Stimulated activated CD4-positive, alpha-beta T cell treated with anti-CD3 and anti-CD28 coated beads, TNF-alpha, amount 100 ng/mL, for 4 hours (primary cell): ENCODE measurements at regions not wholly inside any gene's neighbourhood (a gene's known extent, or its start where the extent isn't known, plus 50 kb on each side); places are given as distances from the start of the nearest gene placed in this dataset.

ENCODE experiments used
- DNase-seq, 3 experiments: peaks; one replicate each; pipeline ENCODE4 v3.0.0-alpha.2; 2020; ENCODE audit warnings: low read depth in 3 of 3

DNA sequence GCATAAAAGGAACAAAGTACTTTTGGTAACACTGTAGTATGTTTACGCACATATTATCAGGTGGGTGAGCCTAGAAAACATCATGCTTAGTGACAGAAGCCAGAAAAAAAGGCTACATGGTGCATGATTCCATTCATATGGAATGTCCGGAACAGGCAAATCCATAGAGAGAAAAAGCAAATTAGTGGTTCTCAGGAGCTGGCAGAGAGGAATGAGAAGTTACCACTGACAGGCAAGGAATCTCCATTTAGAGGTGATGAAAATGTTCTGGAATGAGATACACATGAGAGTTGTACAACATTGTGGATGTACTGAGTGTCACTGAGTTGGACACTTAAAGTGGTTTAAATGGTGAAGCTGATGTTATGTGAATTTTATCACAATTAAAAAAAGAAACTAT, 976.9 kb downstream of the NLGN4Y start:
- no peak for DNase-seq

DNA sequence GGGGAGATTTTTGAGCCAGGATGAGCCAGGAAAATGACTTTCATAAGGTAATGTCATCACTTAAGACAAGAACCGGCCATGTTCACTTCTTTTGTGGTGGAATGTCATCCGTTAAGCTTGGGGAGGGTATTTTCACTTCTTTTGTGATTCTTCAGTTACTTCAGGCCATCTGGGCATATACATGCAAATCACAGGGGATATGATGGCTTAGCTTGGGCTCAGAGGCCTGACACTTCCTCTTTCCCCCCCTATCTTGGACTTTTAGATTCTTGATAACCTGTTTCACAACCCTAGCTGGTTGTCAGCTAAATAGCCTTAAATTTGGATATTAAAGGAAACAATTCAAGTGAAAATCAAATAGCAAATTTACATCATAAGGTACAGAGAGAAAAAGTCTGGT, 986.0 kb downstream of the NLGN4Y start:
- no peak for DNase-seq

DNA sequence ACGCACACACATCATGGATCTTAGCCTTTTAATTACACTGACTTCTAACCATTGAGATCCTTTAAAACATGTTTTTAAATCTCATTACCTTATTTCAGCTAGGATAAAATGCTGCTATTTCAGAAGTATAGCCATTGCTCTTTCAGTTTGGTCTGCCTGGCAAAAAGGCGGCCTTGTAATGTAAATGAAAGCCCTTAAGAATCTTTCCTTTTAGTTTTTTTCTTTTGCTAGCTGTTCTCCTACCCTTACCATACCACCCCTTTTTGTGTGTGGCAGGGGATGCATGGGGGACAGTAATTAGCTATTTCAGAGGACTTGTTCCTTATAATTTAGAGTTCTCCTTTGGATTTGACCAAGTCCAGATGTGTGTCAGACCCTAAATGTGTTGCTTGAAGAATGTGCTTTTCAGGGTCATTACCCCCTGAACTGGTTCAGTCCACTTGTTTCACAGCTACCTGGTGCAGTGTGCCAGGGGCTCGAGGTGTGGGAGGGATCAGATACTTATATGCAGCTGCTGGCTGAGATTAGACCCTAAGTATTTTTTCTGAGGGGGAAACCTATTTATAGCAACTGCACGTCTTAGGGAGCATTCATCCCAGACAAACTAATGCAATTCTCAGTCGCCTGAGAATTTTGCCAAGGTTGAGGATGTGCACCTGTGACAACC, 986.8 kb downstream of the NLGN4Y start:
- DNase-seq = no peak

DNA sequence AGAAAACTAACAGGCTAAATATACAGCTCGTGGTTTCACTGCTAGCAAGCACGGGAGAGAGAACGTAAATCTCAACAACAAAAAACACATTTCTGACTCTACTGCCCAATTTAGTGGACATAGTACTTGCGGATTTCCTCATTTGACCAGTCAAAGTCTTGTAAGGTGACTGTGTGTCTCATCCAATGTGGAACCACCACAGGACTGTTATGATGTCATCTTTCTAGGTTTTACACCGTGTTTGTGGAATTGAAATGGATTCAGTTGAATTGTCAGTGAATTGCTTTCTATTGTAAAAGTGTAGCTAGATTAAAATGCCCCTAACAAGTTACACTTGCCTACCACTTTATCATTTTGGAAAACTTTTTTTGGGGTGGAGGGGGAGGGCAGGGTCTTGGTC, 1010.8 kb downstream of the NLGN4Y start:
- DNase-seq = no peak

DNA sequence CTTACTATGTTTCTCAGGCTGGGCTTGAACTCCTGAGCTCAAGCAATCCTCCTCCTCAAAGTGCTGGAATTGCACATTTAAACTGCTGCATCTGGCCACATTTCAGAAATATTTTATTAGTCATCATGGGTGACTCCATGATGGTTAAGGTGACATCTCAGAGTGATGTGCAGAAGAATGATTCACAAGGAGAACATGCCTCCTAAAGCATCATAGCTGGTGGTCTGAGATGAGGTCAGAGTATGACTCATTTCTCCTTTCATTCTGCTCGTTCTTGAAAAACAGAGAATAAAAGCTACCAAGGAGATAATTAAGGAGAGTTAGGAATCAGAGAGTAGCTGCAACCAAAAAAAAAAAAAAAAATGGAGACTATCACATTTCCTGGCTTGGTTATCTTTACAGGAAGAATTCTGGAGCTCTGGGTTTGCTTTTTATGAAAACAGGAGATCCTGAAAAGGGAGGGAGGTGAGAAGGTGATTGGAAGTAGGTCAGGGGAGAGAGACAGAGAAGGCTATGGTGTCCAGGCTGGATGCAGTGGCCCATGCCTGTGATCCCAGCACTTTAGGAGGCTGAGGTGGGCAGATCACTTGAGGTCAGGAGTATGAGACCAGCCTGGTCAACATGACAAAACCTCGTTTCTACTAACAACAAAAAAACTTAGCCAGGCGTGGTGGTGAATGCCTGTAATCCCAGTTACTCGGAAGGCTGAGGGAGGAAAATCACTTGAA, 1011.6 kb downstream of the NLGN4Y start:
- no peak for DNase-seq

DNA sequence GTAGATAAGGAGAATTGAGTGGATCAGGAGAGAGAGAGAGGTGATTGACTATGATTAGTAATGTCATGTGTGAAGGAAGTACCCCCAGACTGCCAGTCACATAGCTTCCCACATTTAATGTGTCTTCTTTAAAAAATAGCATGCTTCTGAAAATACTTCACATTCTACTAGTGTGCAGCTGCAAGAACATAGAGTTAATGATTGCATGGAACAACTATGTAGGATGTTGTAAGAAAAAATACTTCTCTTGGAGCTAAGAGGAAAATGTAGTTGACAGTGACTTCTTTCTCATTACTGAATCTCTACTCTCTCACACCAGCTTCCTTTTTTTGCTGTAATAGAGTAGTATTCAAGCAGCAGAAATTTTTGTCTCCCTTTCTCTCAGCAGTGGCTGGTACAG, 1016.2 kb downstream of the NLGN4Y start:
- no peak for DNase-seq

DNA sequence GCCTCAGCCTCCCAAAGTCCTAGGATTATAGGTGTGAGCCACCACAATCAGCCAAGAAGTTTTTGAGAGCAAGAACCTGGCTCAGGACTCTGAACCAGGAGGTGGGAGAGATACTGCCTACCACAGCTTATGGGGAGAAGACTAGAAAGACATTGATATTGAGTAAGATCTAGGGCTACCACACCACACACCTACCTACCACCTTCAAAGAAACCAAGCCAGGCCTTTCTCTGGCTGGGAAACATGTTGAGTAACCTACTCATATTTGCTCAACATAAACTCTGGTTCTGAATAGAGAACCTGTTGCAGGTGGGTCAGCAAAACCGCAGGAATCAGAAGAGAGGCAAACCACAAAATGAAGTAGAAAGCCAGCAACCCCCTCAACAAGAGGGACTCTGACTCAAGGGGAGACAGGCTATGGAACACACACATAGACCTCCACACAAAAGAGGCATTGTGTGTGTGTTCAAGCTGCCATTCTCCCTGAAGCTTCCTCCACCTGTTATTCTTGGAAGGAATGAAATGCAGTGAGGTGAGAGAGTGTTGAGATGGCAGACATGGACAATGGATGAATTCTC, 1021.9 kb downstream of the NLGN4Y start:
- DNase-seq = no peak

DNA sequence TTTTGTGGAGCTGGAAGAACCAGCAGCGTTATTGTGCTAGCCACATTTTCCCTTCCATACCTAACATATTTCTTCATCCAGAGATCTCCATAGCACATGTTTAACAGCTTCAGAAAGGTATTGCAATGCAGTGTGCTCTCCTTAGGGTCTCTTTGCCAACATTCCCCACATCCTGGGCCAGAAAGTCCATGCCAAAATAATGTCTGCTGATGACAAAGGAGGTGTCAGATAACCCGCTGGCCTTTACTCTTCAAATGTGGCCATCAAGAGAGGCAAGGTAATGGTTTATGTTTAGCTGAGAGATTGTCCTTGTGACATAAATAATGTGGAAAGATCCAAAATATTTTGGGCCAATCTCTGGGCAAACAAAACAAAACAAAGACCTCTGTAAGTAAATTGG, 1027.7 kb downstream of the NLGN4Y start:
- DNase-seq = no peak

DNA sequence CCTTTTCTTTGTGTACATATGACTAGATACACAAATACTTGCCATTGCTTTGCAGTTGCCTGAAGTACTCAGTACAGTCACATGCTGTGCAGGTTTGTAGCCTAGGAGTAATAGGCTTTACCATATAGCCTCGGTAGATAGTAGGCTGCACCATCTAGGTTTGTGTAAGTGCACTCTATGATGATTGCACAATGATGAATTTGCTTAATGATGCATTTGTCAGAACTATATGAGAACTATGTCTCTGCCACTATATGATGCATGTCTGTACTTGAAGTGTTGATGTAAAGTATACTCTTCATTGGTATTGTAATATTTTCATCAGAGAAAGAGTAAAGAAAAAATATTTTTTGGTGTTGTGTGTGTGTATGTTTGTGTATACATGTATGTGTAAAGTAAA, 1030.7 kb downstream of the NLGN4Y start:
- no peak for DNase-seq

DNA sequence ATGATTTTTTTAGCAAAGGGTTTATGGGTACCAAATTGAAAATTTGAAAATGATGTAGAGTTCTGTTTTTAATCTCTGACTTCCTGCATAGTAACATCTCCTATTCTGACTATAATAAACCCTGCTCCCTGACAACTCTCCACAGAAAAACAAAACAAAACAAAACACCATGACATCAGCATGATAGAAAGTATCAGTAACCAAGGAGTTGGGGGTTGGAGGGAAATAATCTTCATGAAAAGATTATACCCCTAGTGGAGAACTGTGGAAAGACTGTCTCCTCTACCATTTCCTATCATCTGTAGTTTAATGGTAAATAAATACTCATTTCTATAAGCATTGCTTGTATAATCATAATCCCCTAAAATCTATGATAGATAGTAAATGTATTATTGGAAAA, 1034.8 kb downstream of the NLGN4Y start:
- DNase-seq = no peak

DNA sequence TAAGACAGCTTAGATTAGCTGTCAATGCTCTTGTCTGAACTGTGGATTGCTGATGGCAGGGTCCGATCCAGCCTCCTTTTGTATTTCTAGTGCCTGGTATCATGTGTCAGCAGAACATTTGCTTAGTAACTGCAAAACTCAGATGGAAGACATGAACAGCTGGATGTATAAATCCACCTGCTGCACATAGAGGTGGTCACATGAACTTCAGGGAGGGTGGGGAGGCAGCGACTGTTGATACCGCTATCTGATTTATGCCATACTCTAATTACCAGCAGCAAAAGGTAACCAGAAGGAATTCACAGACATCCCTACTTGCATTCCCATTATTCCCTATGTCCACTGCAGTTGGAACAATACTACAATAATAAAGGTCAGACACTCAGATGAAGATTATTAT, 1036.5 kb downstream of the NLGN4Y start:
- no peak for DNase-seq

DNA sequence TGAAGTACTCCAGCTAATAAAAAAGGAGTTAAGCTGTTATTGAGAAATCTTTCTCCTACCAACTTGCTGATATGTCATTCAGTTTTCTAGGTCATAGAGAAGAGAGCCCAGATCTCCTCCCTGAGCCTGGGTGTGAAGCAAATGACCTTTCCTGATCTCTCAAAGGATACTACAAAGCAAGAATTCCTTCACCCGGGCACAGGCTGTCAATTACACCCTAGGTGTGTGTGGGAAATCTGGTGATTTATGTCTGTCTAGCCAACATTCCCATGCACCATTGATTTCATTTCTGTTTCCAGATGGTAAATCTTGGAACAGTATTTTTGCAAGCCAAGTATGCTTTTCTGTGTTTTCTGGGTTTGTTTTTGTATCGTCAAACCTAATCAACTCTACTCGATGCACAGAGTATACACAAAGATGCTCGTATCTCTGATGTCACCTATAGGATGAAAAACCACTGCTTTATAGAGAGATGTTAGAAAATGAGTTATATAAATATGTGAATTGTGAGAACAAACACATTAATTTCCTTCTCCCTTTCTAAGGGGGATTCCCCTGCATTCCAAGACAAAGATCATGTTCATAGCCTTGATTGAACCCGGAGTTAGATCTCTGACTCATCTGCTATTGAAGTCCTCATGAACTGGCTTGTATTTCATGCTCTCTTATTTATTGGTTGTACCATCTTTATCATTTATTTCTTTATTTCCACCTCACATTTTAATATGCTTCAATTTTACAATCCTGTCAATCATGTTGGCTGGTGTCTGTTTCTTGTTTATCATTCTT, 1037.4 kb downstream of the NLGN4Y start:
- DNase-seq = no peak

DNA sequence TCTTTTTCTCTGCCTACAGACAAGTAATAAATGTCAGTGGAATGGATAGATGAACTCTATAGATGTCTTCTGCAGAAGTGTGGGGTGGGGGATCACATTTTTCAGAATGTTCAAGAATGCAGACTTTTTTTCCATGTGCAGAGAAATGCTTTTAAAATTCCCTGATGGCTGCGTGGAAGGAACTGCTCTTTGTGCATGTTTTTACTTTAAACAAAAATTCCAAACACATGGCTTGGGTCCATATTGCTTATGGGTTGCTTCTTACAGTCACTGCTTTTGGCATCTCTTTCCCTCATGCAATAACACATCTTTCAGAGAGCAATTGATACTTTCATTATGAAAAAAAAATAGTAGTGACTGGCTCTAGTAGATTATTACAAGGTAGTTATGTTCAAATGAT, 1053.6 kb downstream of the NLGN4Y start:
- DNase-seq = no peak

DNA sequence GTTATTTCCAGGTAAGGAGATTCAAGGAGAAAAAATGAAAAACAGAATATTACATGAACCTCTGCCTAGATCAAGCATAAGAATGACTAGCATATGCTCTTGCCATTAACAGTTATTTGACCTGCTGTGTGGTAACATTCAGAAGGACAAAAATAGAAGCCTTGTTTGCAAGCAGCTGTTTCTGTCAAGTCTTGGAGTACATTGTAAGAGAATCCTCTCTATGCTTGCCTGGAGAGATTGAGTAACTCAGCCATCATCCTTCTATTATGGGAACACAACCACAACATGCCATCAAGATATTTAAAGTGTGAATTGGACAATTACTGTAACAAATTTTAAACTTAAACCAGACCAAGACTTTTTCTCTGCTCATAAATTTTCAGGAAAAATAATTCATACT, 1054.4 kb downstream of the NLGN4Y start:
- DNase-seq = no peak

DNA sequence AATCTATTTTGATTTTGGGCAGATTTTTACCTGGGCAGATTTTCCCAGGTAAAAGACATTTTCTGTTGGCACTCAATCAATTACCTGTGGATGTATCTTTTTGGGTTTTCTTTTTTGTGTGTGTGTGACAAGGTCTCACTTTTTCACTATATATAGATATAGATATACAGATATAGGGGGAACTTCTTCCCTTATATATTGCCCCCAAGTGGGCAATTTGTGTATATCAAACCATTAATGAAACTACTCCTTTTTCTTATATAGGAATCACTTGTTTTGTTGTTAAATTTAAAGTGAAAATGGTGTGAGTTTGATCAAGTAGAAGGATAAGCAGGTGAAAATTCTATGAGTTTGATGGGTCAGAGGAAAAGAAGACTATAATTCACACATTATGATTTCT, 1054.9 kb downstream of the NLGN4Y start:
- no peak for DNase-seq

DNA sequence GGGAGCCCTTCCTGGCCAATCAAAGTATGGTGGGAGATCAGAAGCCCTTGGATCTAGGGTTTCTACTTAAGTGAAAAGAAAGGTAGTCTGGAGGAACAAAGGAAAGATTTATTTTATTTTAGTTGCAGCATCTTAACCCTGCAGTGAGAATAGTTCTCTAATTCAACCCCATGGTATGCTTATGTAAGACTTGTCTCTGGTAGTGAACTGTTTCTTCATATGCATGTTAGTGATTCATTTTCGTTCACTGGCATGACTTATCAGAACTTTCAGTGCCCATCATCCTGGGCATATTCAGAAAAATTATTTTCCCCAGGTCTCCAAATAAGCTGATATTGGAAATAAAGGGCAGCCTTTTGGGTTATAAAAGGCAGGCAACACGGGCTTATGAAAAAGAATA, 1058.8 kb downstream of the NLGN4Y start:
- DNase-seq = no peak

DNA sequence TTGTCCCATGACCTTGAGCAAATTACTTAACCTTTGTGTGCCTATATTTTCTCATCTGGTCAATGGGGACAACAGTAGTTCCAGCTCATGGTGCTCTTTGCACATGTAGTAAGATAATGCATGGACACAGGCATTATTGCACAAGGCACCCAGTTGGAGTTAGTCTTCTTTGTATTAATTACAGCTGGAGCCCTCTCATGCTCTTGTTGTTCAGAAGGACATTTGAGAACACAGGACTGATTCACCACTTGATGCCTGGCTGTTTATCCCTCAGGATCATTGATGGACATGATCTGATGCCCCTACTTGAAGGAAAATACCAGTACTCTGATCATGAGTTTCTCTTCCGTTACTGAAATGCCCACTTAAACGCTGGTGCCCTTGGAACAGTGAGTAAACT, 1068.6 kb downstream of the NLGN4Y start:
- DNase-seq = no peak

DNA sequence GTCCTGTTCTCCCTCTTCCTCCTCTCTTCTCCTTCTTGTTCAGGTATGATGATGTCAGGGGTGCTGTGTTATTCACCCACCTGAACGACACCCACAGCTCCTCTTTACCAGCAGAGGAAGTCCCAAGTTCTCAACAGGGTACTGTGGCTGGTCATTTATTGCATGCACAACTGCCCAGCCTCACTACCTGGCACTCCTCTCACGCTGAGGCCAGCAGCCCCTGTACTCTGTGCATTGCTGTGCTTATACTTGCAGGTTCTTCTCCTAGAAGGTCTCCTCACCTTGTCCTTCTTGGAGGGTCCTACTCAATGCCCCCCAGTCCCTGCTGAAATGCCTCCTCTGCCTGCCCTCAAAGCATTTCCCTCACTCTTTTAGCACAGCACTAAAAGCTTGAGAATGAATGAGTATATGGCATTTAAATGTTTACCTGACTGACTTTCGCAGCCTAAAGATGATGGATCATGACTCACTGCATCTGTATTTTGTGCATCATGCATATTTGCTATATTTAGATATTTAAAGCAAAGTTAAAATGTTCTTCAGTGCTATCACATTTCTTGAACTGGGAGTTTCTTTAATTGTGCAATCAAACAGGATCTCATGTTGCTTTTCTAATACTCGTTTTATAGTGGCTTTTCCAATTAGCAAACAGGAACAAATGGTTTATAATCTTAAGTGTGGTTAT, 1069.3 kb downstream of the NLGN4Y start:
- no peak for DNase-seq

DNA sequence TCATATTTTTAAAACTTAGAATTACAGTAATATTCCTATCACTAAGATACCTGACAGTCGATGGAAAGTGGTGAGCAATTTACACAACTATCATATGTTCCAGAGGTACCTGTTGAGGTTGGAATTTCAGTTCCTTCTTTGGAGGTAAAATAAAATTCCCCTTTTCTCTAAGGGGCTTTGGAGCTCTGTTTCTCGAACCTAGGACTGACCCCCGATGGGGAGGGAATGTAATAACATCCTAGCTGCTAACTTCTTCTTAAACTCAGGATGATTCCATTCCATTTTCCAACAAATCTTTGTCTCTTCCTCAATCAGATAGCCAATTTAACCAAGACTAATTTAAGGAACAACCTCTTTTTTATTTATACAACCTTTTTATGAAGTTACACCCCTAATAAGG, 1069.8 kb downstream of the NLGN4Y start:
- no peak for DNase-seq

DNA sequence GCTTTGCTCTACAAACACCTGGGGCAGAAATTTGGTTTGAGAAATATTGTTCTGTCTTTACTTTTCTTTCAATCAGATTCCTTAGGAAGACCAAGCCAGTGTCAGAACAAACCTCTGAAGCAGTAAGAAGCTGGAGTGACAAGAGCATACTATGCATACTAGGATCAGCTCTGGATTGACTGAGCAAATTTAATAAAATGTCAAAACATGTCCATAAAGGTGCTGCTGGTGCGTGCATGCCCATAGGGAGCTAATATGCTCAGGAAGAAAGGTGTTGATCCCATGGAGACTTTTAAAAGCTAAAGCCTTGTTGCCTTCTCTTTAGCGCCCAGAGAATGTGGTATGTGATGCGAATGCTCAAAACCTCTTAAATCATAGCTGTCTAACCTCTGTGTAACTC, 1076.2 kb downstream of the NLGN4Y start:
- no peak for DNase-seq

DNA sequence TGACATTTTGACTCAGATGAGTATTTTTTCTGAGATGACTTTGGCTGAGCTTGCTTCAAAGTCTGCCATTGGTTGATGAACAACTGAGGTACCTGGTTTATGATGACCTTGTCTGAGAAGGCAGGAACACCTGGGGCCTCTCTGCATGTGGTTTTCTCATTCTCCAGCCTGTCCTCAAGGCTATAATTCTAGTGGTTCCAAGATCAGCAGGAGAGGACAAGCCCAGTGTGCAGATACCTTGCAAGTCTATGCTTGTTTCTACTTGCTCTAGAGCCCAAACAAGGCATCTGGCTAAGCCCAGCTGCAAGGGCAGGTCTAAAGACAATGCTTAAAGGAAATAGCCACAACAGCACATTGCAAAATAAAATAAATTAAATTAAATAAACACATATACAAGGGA, 1100.0 kb downstream of the NLGN4Y start:
- DNase-seq = no peak

DNA sequence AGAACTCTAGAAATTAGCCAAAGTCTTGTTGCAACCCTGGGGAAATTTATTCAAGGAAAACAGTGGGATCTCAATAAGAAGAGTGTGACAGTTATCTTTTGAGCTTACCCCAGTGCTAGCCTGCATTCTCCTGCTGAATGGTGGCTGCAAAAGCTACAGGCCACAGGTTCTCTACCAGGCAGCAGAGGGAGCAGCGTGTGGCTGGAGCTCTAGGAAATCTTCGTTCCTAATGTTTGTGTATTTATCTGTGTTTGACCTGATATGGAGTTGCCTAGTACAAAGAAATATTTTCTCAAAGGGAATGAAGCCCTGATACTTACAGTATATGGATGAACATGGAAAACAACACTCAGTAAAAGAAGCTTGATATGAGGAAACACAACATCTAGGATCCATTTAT, 1100.6 kb downstream of the NLGN4Y start:
- no peak for DNase-seq
